MM.1S (cell line): ENCODE measurements at regions not wholly inside any gene's neighbourhood (a gene's known extent, or its start where the extent isn't known, plus 50 kb on each side); places are given as distances from the start of the nearest gene placed in this dataset.

ENCODE experiments used
- DNase-seq: peaks from one replicate; pipeline ENCODE4 v3.0.0-alpha.2; 2015
- H2AFZ ChIP-seq: fragments of 300-600 bp; sonication (generic); 2 replicates; pipeline ENCODE4 v1.6.0; 2016; ENCODE audit warnings: antibody characterized with exemption, low read length
- H3F3A ChIP-seq: fragments of 300-600 bp; sonication (generic); 2 replicates; pipeline ENCODE4 v1.6.1; 2016; ENCODE audit warnings: mild to moderate bottlenecking, antibody characterized with exemption, low read length, moderate library complexity, mixed read lengths; ENCODE audit not compliant: insufficient read depth
- H3K27ac ChIP-seq: fragments of 300-600 bp; sonication (generic); 2 replicates; pipeline ENCODE4 v1.5.1; 2016; ENCODE audit warnings: mild to moderate bottlenecking, low read length
- H3K27me3 ChIP-seq: fragments of 300-600 bp; sonication (generic); replicated peaks from 2 replicates; pipeline ENCODE4 v1.6.0; 2016; ENCODE audit warnings: low read length; ENCODE audit not compliant: insufficient read depth
- H3K36me3 ChIP-seq: fragments of 300-600 bp; sonication (generic); replicated peaks from 2 replicates; pipeline ENCODE4 v1.6.1; 2016; ENCODE audit warnings: mild to moderate bottlenecking, low read length, mixed read lengths; ENCODE audit not compliant: insufficient read depth
- H3K4me1 ChIP-seq: fragments of 300-600 bp; sonication (generic); 2 replicates; pipeline ENCODE4 v1.6.1; 2016; ENCODE audit warnings: low read length, mixed read lengths
- H3K4me2 ChIP-seq: fragments of 300-600 bp; sonication (generic); 2 replicates; pipeline ENCODE4 v1.6.0; 2016; ENCODE audit warnings: low read depth, low read length
- H3K4me3 ChIP-seq: fragments of 300-600 bp; sonication (generic); 2 replicates; pipeline ENCODE4 v1.5.1; 2016; ENCODE audit warnings: low read length, mixed read lengths
- H3K79me2 ChIP-seq: fragments of 300-600 bp; sonication (generic); 2 replicates; pipeline ENCODE4 v1.6.1; 2016; ENCODE audit warnings: mixed run types, low read length, mixed read lengths
- H3K9ac ChIP-seq: fragments of 300-600 bp; sonication (generic); 2 replicates; pipeline ENCODE4 v1.6.1; 2016; ENCODE audit warnings: low read length, mixed read lengths
- H3K9me2 ChIP-seq: fragments of 300-600 bp; sonication (generic); replicated peaks from 2 replicates; pipeline ENCODE4 v1.6.1; 2016; ENCODE audit warnings: mild to moderate bottlenecking, low read length, mixed read lengths; ENCODE audit not compliant: insufficient read depth
- H3K9me3 ChIP-seq: fragments of 300-600 bp; sonication (generic); replicated peaks from 2 replicates; pipeline ENCODE4 v1.6.1; 2016; ENCODE audit warnings: mild to moderate bottlenecking, low read length, mixed read lengths; ENCODE audit not compliant: insufficient read depth
- H4K20me1 ChIP-seq: fragments of 300-600 bp; sonication (generic); 2 replicates; pipeline ENCODE4 v1.6.1; 2016; ENCODE audit warnings: mild to moderate bottlenecking, low read length, moderate library complexity, mixed read lengths; ENCODE audit not compliant: insufficient read depth
- CTCF ChIP-seq: fragments of 300-600 bp; sonication (generic); IDR thresholded peaks from 2 replicates; pipeline ENCODE4 v1.5.1; 2016; ENCODE audit warnings: antibody characterized with exemption, low read length, mixed read lengths
- EZH2 ChIP-seq: fragments of 300-600 bp; sonication (generic); optimal IDR thresholded peaks from 2 replicates; pipeline ENCODE3; 2017; ENCODE audit warnings: low read depth, mild to moderate bottlenecking, antibody characterized with exemption, low read length, mixed read lengths
- EZH2phosphoT487 ChIP-seq: fragments of 300-600 bp; sonication (generic); IDR thresholded peaks from 2 replicates; pipeline ENCODE4 v1.6.1; 2018; ENCODE audit warnings: antibody characterized with exemption, low read length

DNA sequence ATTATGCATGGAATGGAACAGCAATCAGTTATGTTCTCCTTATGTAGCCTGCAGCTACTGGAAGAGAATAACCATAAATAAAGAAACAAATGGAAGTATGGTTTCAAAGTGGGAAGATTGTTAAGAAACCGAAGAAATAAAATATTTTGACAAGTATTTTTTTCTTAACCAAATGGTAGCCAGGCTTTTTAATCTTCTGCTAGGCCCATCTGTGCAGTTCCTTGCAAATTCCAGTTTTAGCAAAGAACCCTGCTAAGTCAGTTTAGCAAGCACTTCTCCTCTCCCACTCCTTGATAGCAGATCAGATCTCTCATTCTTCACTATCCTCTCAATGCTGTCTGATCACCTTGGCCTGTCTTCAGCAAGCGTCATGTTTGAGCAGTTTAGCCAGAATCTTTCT is 111.1 kb upstream of the PRDM9 start:
- H3F3A ChIP-seq = no peaks in the 10 kb centered on the region
- no peak overlapping the region for H3K9ac ChIP-seq
- no peak for DNase-seq
- TF ChIP-seq CTCF = no peak
- TF ChIP-seq EZH2phosphoT487 = no peak
- no peak for TF ChIP-seq EZH2
- no peaks in the 10 kb centered on the region for H4K20me1 ChIP-seq
- H3K79me2 ChIP-seq = no peaks in the 10 kb centered on the region
- no peak overlapping the region for H3K4me2 ChIP-seq
- no peaks in the 10 kb centered on the region for H3K9me3 ChIP-seq
- no peaks in the 10 kb centered on the region for H3K4me1 ChIP-seq
- no peaks in the 10 kb centered on the region for H3K36me3 ChIP-seq
- H3K27me3 ChIP-seq = no peaks in the 10 kb centered on the region
- H2AFZ ChIP-seq = no peak overlapping the region
- no peak overlapping the region for H3K4me3 ChIP-seq
- H3K9me2 ChIP-seq = no peaks in the 10 kb centered on the region
- H3K27ac ChIP-seq = no peak overlapping the region

- no peak for DNase-seq
- TF ChIP-seq CTCF = no peak
- TF ChIP-seq EZH2phosphoT487 = no peak
- TF ChIP-seq EZH2 = no peak
These were observed 117.9 kb upstream of the PRDM9 start for GRCh38 chr5:23389291-23390101.

GRCh38 chr5:23385036-23385435 is 122.4 kb upstream of the PRDM9 start:
- Histone ChIP-seq H2AFZ (no peak overlapping the region), H3K79me2 (no peaks in the 10 kb centered on the region), H3K9ac (no peak overlapping the region), H3F3A (no peaks in the 10 kb centered on the region), H3K27ac (no peak overlapping the region), H3K27me3 (no peaks in the 10 kb centered on the region), H3K9me2 (no peaks in the 10 kb centered on the region), H3K4me3 (no peak overlapping the region), H4K20me1 (no peaks in the 10 kb centered on the region), H3K9me3 (no peaks in the 10 kb centered on the region), H3K36me3 (no peaks in the 10 kb centered on the region), H3K4me1 (no peaks in the 10 kb centered on the region), H3K4me2 (no peak overlapping the region)
- TF ChIP-seq CTCF = no peak
- TF ChIP-seq EZH2phosphoT487 = no peak
- no peak for TF ChIP-seq EZH2
- DNase-seq = no peak

More at GRCh38 chr5:23389291-23390101, 117.9 kb upstream of the PRDM9 start:
- no peaks in the 10 kb centered on the region for H3K36me3 ChIP-seq
- no peaks in the 10 kb centered on the region for H3K79me2 ChIP-seq
- H3K27me3 ChIP-seq = no peaks in the 10 kb centered on the region
- no peaks in the 10 kb centered on the region for H4K20me1 ChIP-seq
- no peak overlapping the region for H2AFZ ChIP-seq
- H3K4me1 ChIP-seq = no peaks in the 10 kb centered on the region
- no peak overlapping the region for H3K27ac ChIP-seq
- H3F3A ChIP-seq = no peaks in the 10 kb centered on the region
- no peak overlapping the region for H3K9ac ChIP-seq
- H3K9me2 ChIP-seq = no peaks in the 10 kb centered on the region
- H3K4me2 ChIP-seq = no peak overlapping the region
- H3K9me3 ChIP-seq = no peaks in the 10 kb centered on the region
- H3K4me3 ChIP-seq = no peak overlapping the region
